ENCODE measurements at regions not wholly inside any gene's neighbourhood (a gene's known extent, or its start where the extent isn't known, plus 50 kb on each side); places are given as distances from the start of the nearest gene placed in this dataset.
"Not testable (repeated sequence)": the region's sequence is repeated elsewhere in the genome, so short reads cannot be mapped to it uniquely, and the experiment has no call there.

DNA sequence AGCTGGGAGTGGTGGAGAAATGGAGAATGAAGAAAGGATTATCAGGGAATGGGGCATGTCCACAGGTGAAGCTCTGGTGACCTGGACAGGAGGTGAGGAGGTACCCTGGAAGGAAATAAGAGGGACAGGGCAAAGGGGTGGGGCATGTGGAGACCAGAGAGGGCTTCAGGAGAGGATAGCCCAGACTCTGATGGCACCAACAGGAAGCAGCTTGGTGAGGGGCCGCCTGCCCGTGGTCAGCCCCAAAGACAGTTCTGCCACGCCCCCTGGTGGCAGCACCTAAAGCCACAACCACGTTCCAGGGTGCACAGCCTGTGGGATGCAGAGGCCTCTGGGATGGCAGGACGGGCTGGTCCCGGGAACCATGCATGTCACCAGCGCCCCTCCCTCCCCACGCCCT, 5406.9 kb upstream of the TPTE start:
- not testable (repeated sequence) for H3K4me3 ChIP-seq (ENCODE audit: insufficient read length, low read depth); H3K4me1 ChIP-seq (ENCODE audit: insufficient read depth, insufficient read length); H3K27me3 ChIP-seq (ENCODE audit: insufficient read depth, insufficient read length); H3K36me3 ChIP-seq (ENCODE audit: insufficient read depth, insufficient read length, low read length); H3K9me3 ChIP-seq (ENCODE audit: insufficient read depth, low read length); DNase-seq (ENCODE audit: low read depth, low spot score); H3K9ac ChIP-seq (ENCODE audit: insufficient read length, low read depth)

DNA sequence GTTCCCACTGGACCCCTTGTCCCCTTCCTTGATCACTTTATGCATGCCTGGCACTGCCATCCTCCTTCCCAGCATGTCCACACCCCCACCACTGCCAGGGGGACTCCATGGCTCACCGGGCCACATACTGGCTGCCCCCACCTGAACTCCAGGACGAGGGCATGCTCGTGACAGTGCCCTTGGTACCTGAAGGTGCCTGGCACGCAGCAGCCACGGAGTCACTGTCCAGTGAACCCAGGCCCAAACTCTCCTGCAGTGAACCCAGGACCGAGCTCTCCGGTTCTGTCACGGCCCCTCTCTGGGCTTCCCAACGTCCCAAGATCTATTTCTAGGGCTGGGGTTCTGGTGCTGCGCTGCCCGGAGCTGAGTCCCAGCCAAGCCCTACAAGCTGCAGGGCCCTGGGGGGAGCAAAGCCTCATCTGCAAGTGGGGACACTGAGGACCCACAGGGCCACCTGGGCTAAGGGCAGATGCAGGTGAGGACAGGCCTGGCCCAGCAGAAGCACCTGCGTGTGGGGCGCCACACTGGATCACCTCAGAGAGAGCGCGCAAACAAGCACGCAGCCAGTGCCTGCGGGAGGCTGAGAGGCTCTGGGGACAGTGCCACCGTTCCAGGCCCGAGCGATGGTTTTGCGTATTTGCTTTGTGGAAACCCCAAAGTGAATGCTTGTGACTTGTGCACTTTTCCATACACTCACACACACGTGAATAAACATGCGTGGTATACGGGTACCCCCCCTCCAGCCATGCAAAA, 5406.3 kb upstream of the TPTE start:
- DNase-seq (ENCODE audit: low read depth, low spot score); H3K4me3 ChIP-seq (ENCODE audit: insufficient read length, low read depth); H3K36me3 ChIP-seq (ENCODE audit: insufficient read depth, insufficient read length, low read length); H3K27me3 ChIP-seq (ENCODE audit: insufficient read depth, insufficient read length); H3K9ac ChIP-seq (ENCODE audit: insufficient read length, low read depth); H3K9me3 ChIP-seq (ENCODE audit: insufficient read depth, low read length); H3K4me1 ChIP-seq (ENCODE audit: insufficient read depth, insufficient read length): not testable (repeated sequence)

DNA sequence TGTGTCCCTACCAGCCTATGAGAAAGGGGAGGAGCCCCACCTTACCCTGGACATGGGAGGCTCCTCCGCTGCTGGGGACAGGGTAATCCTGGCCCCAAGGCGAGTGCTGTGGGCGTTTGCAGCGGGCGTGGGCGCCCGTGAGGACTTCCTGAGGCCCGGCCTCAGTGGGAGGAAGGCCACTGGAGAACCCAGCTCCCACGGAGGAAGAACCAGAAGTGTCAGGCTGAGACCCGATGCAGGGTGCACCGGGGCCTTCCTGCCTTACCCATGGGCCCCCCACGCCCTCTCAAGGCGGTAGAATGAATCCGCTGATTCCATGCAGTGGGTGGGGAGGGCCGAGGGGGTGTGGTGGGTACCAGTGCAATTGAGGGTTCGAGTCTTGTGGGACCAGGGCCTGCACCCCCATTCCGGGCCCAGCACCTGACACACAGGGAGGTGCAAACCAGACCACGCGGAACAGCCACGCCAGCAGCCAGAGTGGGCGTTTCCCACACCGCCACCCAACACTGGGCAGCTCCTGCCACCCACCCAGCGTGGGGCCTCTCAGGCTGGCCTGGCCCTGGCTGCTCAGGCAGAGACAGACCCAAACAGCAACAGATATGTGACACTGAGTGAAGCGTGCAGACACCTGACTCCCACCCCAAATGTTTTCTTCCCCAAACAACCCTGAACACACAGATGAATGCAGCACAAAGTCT, 5405.6 kb upstream of the TPTE start:
- not testable (repeated sequence) for H3K9me3 ChIP-seq (ENCODE audit: insufficient read depth, low read length); H3K4me1 ChIP-seq (ENCODE audit: insufficient read depth, insufficient read length); H3K9ac ChIP-seq (ENCODE audit: insufficient read length, low read depth); DNase-seq (ENCODE audit: low read depth, low spot score); H3K27me3 ChIP-seq (ENCODE audit: insufficient read depth, insufficient read length); H3K36me3 ChIP-seq (ENCODE audit: insufficient read depth, insufficient read length, low read length); H3K4me3 ChIP-seq (ENCODE audit: insufficient read length, low read depth)

DNA sequence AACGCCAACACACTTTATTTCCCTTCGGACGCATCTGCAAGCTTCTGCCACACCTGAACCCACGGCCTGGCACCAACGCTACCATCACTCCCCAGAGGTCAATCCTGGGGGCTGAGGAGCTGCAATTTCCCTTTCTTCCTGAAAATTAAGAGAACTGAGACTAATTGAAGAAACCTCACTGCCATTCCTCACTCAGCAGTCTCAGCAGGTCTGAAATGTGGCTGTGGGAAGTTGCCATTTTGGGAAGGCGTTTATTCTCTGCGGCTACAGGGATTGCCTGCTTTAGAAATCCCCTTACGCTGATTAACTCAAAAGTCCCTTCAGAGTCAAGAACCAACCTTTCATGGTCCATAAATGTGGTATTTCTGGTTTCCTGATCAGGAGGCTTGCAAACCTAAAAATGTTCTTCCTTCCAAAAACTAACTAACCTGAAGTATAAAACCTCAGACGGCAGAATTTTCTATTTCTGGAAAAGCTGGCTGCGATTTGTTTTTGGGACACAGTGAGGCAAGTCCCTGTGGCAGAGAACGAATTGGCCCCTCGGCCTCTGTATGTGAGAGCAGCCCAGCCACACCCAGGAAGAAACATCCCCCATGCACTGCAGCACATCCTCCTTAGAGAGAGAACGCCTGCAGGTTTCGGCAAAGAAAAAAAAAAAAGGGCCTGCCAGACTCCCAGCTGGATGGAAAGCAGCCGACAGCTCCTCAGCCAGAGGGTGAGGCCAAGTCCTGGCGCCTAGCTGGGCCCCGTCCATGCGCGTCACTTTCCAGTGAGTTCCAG, 5404.8 kb upstream of the TPTE start:
- not testable (repeated sequence) for H3K9me3 ChIP-seq (ENCODE audit: insufficient read depth, low read length); H3K9ac ChIP-seq (ENCODE audit: insufficient read length, low read depth); H3K4me3 ChIP-seq (ENCODE audit: insufficient read length, low read depth); H3K27me3 ChIP-seq (ENCODE audit: insufficient read depth, insufficient read length); H3K36me3 ChIP-seq (ENCODE audit: insufficient read depth, insufficient read length, low read length); H3K4me1 ChIP-seq (ENCODE audit: insufficient read depth, insufficient read length); DNase-seq (ENCODE audit: low read depth, low spot score)

DNA sequence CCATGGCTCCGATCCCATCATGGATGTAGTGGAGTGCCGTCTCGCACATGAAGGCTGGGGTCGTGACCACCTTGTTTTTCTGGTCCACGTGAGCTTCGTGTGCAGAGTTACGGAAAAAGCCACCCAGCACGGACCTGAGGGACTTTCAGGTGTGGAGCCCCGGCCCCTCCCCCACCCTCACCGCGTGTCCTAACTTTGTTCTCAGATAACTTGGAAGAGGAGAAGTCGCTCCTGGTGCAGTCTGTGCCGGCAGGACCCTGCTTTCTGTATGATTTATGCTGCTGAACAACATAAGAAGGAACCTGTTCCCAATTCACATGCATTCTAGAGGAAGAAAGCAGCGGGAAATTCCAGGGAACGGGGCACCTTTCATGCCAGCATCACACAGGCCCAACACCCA, 5404.2 kb upstream of the TPTE start:
- not testable (repeated sequence) for DNase-seq (ENCODE audit: low read depth, low spot score); H3K9ac ChIP-seq (ENCODE audit: insufficient read length, low read depth); H3K27me3 ChIP-seq (ENCODE audit: insufficient read depth, insufficient read length); H3K36me3 ChIP-seq (ENCODE audit: insufficient read depth, insufficient read length, low read length); H3K9me3 ChIP-seq (ENCODE audit: insufficient read depth, low read length); H3K4me1 ChIP-seq (ENCODE audit: insufficient read depth, insufficient read length); H3K4me3 ChIP-seq (ENCODE audit: insufficient read length, low read depth)

DNA sequence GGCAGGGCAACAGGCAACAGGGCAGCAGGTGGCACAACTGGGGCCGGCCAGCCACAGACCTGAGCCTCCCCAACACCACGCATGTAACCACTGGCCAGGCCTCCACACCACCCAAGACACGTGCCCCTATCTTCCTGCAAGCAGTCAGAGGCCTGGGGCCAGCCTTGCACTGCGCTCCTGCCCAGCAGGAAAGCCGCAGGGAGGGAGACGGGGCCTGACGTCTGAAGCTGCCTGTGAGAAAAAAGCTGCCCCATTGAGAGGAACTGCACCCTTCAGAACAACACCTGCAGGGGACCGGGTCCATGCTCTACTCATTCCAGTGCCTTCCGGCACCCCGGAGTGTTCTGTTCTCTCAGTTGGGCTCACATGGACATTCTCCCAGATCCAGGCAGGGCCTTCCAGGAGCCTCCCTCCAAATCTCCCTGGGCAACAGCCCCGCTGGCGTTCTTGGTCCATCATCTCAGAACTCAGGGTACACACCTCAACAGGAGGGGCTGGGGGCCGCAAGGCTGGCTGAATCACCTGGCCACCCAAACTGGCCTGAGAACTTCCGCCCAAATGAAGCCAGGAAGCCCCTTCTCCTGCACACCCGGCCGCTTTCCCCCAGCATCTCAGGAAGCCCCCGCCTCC, 5403.6 kb upstream of the TPTE start:
- not testable (repeated sequence) for H3K4me1 ChIP-seq (ENCODE audit: insufficient read depth, insufficient read length); H3K27me3 ChIP-seq (ENCODE audit: insufficient read depth, insufficient read length); H3K4me3 ChIP-seq (ENCODE audit: insufficient read length, low read depth); H3K9me3 ChIP-seq (ENCODE audit: insufficient read depth, low read length); H3K36me3 ChIP-seq (ENCODE audit: insufficient read depth, insufficient read length, low read length); DNase-seq (ENCODE audit: low read depth, low spot score); H3K9ac ChIP-seq (ENCODE audit: insufficient read length, low read depth)

DNA sequence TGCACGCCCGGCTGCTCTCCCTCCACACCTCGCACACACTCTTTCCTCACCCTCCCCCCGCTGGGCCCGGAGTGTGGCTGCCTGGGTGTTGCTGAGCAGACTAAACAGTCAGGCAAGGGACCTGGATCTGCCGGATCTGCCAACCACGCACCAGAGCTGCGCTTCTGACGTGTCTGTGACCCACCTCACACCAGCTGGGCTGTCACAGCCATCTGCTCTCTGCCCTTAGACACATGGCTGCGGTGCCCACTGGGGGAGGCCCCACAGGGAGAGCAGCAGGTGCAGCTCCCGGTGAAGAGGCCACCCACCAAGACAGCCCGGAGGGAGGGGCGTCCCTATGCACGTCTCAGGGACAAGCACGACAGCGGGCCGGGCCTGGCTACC, 5403.1 kb upstream of the TPTE start:
- DNase-seq (ENCODE audit: low read depth, low spot score); H3K4me1 ChIP-seq (ENCODE audit: insufficient read depth, insufficient read length); H3K9ac ChIP-seq (ENCODE audit: insufficient read length, low read depth); H3K9me3 ChIP-seq (ENCODE audit: insufficient read depth, low read length); H3K27me3 ChIP-seq (ENCODE audit: insufficient read depth, insufficient read length); H3K36me3 ChIP-seq (ENCODE audit: insufficient read depth, insufficient read length, low read length); H3K4me3 ChIP-seq (ENCODE audit: insufficient read length, low read depth): not testable (repeated sequence)

DNA sequence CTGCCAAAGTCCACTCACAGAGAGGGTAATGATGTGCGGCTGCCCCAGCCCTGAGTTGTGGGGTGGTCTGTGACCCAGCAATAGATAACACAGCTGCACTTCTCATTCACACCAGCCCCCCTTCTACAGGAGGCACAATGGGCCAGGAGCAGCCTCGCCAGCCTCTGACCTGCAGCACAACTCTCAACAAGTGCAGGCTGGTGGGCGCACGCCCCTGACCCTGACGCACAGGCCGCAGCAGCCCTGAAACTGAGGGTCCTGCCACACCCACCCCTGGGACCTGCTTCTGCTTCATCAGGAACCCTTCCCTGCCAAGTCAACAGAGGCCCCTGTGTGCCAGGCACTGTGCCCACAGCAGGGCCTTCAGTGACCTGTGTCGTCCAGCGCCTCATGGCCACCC, 5402.2 kb upstream of the TPTE start:
- H3K27me3 ChIP-seq (ENCODE audit: insufficient read depth, insufficient read length); H3K4me3 ChIP-seq (ENCODE audit: insufficient read length, low read depth); DNase-seq (ENCODE audit: low read depth, low spot score); H3K4me1 ChIP-seq (ENCODE audit: insufficient read depth, insufficient read length); H3K9me3 ChIP-seq (ENCODE audit: insufficient read depth, low read length); H3K9ac ChIP-seq (ENCODE audit: insufficient read length, low read depth); H3K36me3 ChIP-seq (ENCODE audit: insufficient read depth, insufficient read length, low read length): not testable (repeated sequence)

DNA sequence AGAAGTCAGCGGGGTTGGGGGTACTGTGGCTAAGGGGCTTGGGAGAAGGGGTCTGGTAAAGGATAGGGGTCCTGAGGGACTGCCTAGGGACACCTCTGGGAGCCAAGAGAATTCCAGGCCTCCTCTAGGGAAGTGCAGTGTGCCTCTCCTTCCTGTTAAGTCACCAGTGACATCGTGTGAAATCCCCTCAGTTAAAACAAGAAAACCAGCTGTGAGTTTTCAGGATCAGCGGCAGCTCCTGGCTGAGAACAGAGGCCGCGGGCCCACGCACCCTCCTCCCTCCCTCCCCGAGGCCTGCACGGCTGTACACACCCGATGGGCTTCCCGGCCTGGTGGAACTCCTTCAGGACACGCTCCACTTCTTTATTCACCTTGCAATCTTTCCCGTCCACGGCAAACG, 5400.0 kb upstream of the TPTE start:
- DNase-seq (ENCODE audit: low read depth, low spot score); H3K36me3 ChIP-seq (ENCODE audit: insufficient read depth, insufficient read length, low read length); H3K27me3 ChIP-seq (ENCODE audit: insufficient read depth, insufficient read length); H3K9ac ChIP-seq (ENCODE audit: insufficient read length, low read depth); H3K4me1 ChIP-seq (ENCODE audit: insufficient read depth, insufficient read length); H3K4me3 ChIP-seq (ENCODE audit: insufficient read length, low read depth); H3K9me3 ChIP-seq (ENCODE audit: insufficient read depth, low read length): not testable (repeated sequence)

DNA sequence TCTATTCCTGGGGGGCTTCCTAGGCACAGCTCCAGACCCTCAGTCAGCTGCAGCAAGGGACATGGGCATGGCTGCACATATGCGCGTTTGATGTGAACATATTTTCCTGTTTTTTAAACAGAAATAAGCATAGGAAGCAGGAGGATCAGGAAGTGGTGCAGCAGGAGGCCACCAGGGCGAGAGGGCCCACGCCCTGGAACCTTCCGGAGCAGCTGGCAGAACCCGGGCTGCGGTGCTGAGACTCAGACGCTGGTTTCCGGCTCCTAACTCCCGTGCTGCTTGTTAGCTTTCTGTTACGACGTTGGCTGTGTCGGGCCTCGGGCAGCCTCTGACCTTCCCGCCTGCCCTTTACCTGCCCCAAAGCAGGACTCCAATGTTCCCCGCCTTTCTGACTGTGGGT, 5399.5 kb upstream of the TPTE start:
- H3K36me3 ChIP-seq (ENCODE audit: insufficient read depth, insufficient read length, low read length); H3K9me3 ChIP-seq (ENCODE audit: insufficient read depth, low read length); H3K4me3 ChIP-seq (ENCODE audit: insufficient read length, low read depth); H3K27me3 ChIP-seq (ENCODE audit: insufficient read depth, insufficient read length); H3K9ac ChIP-seq (ENCODE audit: insufficient read length, low read depth); H3K4me1 ChIP-seq (ENCODE audit: insufficient read depth, insufficient read length); DNase-seq (ENCODE audit: low read depth, low spot score): not testable (repeated sequence)

DNA sequence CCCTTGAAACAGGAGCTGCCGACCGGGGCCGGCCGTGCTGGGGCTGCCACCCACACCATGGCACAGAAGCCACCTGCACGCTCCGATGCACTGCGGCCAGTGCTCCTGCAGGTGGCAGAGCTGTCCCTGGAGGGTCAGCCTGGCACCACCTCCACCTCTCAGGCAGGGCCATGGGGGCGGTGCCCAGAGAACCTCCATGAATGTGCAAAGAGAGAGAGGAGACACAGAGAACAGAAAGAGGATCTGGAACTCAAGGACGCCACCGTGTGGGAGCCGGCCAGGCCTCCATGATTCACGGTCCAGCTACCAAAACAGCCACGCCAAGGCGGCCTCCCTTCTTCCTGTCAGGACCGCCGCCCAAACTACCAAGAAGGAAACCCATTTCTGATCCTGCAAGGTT, 5397.7 kb upstream of the TPTE start:
- H3K4me3 ChIP-seq (ENCODE audit: insufficient read length, low read depth); H3K36me3 ChIP-seq (ENCODE audit: insufficient read depth, insufficient read length, low read length); H3K9ac ChIP-seq (ENCODE audit: insufficient read length, low read depth); H3K9me3 ChIP-seq (ENCODE audit: insufficient read depth, low read length); DNase-seq (ENCODE audit: low read depth, low spot score); H3K27me3 ChIP-seq (ENCODE audit: insufficient read depth, insufficient read length); H3K4me1 ChIP-seq (ENCODE audit: insufficient read depth, insufficient read length): not testable (repeated sequence)

All from NT2/D1 (cell line).